ENCODE measurements at regions not wholly inside any gene's neighbourhood (a gene's known extent, or its start where the extent isn't known, plus 50 kb on each side); places are given as distances from the start of the nearest gene placed in this dataset.
"Not testable (repeated sequence)": the region's sequence is repeated elsewhere in the genome, so short reads cannot be mapped to it uniquely, and the experiment has no call there.

GRCh38 chr1:213531369-213532310 is 456.1 kb upstream of the PROX1 start:
- DNase-seq (ENCODE audit: low spot score), result no peak

- no peak for DNase-seq (ENCODE audit: low spot score)
Measured at GRCh38 chr1:213533125-213533524, 454.6 kb upstream of the PROX1 start.

- no peak for DNase-seq (ENCODE audit: low spot score)
Measured at GRCh38 chr1:213535679-213536078, 452.1 kb upstream of the PROX1 start.

DNA sequence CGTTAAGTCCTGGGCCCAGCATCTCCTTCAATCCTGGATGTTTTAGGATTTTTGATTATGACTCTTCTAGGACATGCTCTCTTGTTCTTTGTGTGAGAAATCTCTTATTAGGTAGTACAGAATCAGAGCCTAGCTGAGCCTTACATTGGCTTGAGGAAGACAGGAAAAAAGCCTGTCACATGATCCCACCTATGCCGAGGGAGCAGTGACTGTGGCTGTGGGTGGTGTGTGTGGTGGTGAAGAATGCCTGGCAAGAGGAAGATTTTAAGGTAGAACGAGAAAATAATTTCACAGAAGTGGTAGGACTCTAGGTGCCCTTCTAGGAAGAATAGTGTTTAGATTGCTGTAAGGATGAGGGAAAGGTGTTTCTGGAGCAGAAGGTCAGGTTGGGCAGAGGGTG is 449.5 kb upstream of the PROX1 start:
- DNase-seq (ENCODE audit: low spot score), result no peak

DNA sequence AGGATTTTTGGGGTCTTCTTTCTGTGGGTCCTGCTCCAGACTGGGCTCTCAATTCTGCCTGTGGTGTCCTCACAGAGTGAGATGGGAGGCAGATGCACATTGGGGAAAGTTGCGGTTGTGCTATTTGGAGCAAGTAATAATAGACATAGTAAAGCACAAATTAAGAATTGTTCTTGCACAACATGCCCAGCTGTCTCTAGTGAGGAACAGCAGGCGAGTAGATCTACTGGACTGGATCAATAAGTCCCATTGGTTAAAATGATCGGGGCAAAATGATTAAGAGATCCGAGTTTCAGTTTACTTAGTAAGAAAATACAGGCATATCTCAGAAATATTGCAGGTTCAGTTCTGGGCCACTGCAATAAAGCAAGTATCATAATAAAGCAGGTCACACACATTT is 448.3 kb upstream of the PROX1 start:
- DNase-seq (ENCODE audit: low spot score), result no peak

DNA sequence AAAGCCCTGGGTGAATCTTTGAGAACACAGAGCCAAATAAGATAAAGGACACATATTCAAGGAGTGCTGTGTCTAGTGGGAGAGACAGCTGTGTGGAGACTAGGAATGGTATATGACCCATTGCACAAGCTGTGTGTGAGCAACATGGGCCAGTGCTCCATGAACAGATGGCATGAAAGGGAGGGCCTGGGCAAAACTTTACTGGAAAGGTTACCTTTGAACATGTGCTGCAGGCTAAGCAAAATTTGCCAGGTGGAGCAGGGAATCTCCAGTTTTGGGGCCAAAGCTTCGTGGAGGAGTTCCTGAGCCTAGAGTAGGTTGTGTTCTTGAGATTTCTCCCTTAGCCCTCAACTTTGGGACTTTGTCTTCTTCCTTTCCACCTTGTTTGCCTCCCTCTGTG is 446.1 kb upstream of the PROX1 start:
- no peak for DNase-seq (ENCODE audit: low spot score)

- not testable (repeated sequence) for DNase-seq (ENCODE audit: low spot score)
Measured at GRCh38 chr1:213545181-213545580, 442.6 kb upstream of the PROX1 start.

DNA sequence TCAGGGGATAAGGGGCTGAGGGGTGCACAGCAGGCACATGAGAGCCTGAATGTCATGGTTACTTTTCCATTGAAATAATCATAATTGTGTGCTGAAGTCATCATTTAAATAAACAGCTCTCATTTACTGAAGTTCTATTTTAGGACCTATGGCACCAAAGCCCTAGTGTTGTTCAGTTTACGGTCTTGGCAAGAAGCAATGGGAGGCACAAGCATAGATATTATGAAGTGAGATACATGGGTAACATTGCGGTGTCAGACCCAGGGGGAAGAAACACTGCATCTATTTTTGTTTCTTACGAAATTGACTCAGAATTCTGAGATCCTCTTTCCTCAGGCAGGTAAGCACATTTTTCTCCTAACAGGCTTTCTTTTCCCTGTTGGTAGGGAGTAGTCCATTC is 437.8 kb upstream of the PROX1 start:
- DNase-seq (ENCODE audit: low spot score), result no peak

DNA sequence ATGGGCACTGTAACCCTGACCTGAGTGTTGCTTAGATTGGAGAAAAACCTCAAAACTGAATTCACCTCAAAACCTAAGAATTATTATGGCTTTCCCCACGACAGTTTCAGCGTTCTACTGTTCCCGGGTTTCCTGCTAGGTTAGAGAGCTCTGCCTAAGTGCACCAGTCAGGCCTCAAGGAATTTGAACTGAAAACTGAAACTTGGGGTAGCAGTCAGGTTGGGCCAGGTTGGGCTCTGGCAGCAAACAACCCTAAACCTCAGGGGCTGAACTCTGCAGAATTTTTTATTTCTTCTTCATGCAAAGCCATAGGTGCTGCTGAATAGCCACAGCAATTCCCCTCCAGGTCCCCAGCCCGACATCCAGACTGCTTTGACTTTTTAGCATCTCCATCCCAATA is 437.0 kb upstream of the PROX1 start:
- DNase-seq (ENCODE audit: low spot score), result no peak

DNA sequence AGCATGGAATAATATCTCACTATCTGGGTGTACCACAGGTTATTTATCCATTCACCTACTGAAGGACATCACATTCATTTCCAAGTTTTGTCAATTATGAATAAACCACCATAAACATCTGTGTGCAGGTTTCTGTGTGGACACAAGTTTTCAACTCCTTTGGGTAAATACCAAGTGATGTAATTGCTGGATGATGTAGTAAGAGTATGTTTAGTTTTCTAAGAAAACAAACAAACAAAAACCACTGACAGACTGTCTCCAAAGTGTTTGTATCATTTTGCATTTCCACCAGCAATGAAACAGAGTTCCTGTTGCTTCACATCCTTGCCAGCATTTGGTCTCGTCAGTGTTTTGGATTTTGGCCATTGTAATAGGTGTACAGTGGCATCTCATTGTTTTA is 435.7 kb upstream of the PROX1 start:
- no peak for DNase-seq (ENCODE audit: low spot score)

DNA sequence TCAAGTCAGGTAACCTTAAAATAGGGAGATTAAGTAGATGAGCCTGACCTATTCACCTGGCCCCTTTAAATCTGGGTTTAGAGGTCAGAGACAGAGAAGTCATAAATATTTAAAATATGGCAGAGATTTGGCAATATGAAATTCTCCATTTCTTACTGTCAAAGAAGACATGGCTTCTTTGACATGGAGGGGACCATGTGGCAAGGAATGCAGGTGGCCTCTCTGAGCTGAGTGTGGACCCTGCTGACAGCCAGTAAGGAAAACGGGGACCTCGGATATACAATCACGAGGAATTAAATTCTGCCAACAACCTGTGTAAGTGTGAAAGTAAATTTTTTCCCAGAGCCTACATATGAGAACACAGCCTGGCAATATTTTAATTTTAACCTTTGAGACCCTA is 427.5 kb upstream of the PROX1 start:
- no peak for DNase-seq (ENCODE audit: low spot score)

GRCh38 chr1:213561870-213562269 is 425.9 kb upstream of the PROX1 start:
- DNase-seq (ENCODE audit: low spot score), result no peak

DNA sequence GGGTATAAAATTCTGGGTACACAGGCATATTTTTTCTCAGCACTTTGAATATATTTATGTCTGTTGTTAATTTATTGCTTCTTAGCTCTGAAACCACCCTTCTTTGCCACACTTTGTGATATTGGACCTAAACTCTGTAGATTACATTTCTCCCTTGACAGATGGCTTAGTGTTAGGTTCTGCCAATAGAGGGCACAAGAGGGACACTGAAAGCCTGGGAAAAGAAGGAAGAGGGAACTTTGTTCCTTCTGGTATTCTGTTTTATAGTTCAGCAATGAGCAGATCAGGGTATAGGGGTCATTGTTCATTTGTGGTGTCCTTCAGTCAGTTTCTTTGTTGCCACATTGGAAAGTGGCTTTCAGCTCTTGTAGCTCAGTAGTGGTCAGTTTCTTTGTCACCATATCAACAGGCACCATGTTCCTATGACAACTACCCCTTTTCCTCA is 423.5 kb upstream of the PROX1 start:
- peak; percentile 36 for DNase-seq (ENCODE audit: low spot score)

GRCh38 chr1:213568929-213569815 is 418.6 kb upstream of the PROX1 start:
- no peak for DNase-seq (ENCODE audit: low spot score)

DNA sequence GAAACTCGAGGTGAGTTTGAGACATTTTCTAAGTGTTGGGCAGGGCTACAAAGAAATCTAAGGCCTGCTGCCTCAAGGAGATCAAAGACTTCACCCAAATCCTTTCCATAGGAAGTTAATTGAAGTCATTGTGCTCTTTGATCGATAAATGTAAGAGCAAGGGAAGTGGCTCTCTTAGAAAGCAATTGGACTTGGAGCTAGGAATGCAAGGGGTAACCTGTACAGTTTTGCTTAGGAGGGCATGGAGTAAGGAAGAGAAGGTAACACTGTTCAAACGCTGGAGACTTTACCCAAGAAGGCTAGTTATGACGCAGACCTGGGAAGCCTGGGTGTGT is 418.0 kb upstream of the PROX1 start:
- no peak for DNase-seq (ENCODE audit: low spot score)

GRCh38 chr1:213570487-213570886 is 417.3 kb upstream of the PROX1 start:
- DNase-seq (ENCODE audit: low spot score), result no peak

- DNase-seq (ENCODE audit: low spot score), result no peak
Measured at GRCh38 chr1:213571419-213571818, 416.4 kb upstream of the PROX1 start.

GRCh38 chr1:213571843-213572242 is 415.9 kb upstream of the PROX1 start:
- no peak for DNase-seq (ENCODE audit: low spot score)

GRCh38 chr1:213572912-213573647 is 414.7 kb upstream of the PROX1 start:
- peak; percentile 68 for DNase-seq (ENCODE audit: low spot score)

DNA sequence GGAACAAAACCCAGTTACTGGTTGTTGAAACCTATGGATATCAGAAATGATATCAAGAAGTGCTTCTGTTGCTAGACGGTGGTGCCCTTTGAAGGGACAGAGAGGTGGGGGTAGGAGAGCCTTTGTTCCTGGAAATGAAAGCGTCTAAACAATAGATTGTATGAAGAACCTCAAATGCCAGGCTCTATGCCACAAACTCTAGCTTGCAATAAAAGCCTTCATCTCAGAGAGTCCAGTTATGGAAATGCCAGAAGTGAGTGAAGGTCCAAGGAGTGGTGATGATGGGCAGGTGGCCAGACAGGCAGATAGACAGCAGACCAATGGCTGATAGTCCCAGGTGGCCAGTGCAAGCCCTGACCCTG is 414.1 kb upstream of the PROX1 start:
- peak; percentile 31 for DNase-seq (ENCODE audit: low spot score)

- no peak for DNase-seq (ENCODE audit: low spot score)
Measured at GRCh38 chr1:213582976-213583567, 404.7 kb upstream of the PROX1 start.

DNA sequence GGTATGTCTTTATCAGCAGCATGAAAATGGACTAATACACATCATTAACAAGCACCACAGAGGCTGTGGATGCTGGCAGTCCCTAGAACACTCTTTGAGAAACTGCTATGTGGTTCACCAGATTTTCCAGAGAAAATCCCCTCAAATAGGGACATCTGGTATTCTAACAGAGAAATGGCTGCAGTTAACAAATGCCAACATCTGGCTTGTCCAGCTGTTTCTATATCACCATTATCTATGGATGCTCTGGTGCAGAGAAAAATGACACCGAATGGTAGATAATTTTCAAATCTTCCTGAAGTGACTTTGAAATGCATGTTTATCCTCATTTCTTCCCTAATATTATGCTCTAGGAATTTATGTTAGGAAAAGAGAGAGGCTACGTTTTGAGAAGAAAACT is 403.5 kb upstream of the PROX1 start:
- no peak for DNase-seq (ENCODE audit: low spot score)
